ENCODE measurements at regions not wholly inside any gene's neighbourhood (a gene's known extent, or its start where the extent isn't known, plus 50 kb on each side); places are given as distances from the start of the nearest gene placed in this dataset.
"Not testable (repeated sequence)": the region's sequence is repeated elsewhere in the genome, so short reads cannot be mapped to it uniquely, and the experiment has no call there.

GRCh38 chr5:177941386-177941785 lies 54.7 kb downstream of the PROP1 start:
- intact Hi-C loops (cut with DNase I); H3K27ac ChIP-seq; H3K9me3 ChIP-seq; ATAC-seq; H3K4me1 ChIP-seq; DNase-seq; H3K36me3 ChIP-seq; H3K4me3 ChIP-seq: not testable (repeated sequence)
- WGBS, 2 donors = 68 to 85% methylated on average over 5 of the region's 5 CpGs
- peaks cover 0 to 11% (median 0%) of the 10 kb centered on the region in 7 donors for H3K27me3 ChIP-seq

DNA sequence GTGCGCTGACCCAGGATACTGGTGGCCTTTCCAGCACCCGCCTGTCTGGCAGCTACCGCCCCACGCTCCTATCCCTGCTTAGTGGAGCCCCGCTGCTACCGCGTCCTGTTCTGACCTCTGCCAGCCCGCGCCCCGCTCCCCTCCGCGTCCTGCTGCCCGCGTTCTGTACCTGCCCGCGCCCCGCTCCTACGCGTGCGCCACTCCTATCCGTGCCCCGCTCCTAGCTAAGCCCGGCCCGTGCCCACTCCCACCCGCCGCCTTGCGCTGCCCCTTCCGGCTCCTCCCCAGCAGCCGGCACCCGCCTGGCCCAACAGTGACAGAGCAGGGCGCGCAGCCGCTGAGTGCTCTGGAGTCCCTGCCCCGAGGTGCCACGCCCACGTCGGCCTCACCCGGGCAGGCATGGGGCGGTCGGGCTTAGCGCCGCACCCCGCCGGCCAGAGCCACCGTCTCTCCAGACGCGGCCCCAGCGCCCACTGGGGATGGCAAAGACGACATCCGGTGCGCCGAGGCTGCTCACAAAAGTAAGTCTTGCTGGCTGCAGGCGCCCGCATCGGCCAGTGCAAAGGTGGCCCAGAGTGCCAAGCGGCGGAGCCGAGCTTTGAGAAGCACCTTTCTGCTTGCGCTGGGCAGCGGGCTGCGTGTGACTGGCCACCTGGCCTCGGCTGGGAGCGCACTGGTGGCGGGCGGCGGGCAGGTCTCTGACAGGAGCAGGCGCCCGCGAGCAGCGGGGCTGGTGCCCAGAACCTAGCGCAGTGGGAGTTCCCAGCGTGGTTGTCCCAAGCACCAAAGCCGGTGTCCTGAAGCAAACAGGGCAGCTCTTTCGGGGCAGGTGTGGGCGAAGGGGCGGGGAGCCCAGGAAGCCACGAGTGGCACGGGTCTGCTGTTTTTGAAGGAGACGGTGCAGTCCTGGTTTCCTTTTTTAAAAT lies 56.5 kb downstream of the PROP1 start:
- intact Hi-C loops (cut with DNase I); H3K9me3 ChIP-seq; H3K36me3 ChIP-seq; H3K27ac ChIP-seq; DNase-seq; H3K4me1 ChIP-seq: not testable (repeated sequence)
- WGBS, 2 donors = 9 to 16% methylated on average over 53 to 56 of the region's 79 CpGs
- peaks cover 0 to 11% (median 0%) of the 10 kb centered on the region in 7 donors for H3K27me3 ChIP-seq
- peak overlapping the region in 9 of 10 donors; percentile 14 to 45 (median 33) for H3K4me3 ChIP-seq
- peak; percentile 29 to 85 (median 72) for ATAC-seq

GRCh38 chr5:177938767-177939166 lies 57.3 kb downstream of the PROP1 start:
- Histone ChIP-seq H3K4me3 (peak overlapping the region in 2 of 10 donors; percentile 14 to 33), H3K27me3 (peaks cover 0 to 11% (median 0%) of the 10 kb centered on the region in 7 donors)
- WGBS, 2 donors = 21 to 33% methylated on average over 7 of the region's 7 CpGs
- H3K27ac ChIP-seq; DNase-seq; intact Hi-C loops (cut with DNase I); H3K4me1 ChIP-seq; H3K36me3 ChIP-seq; H3K9me3 ChIP-seq: not testable (repeated sequence)
- ATAC-seq = peak in 2 of 8 donors; percentile 8 to 19

DNA sequence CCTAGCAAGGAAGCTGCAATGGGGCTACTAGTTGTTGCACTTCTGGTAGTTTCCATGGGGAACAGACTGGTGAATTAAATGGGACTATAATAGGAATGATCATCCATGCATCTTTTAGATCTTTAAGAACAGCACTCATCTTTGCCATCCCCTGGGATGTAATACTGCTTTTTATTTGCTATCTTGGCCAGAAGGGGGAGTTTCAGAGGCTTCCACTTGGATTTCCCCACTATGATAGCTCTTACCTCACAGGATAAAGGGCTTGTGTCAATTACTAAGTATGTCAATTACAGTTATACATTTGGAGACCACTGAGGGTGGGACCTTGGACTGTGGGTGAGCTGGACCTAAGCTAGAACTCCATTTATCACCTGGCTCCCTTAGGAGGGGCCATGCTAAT lies 61.8 kb downstream of the PROP1 start:
- intact Hi-C loops (cut with DNase I); ATAC-seq; H3K4me1 ChIP-seq; H3K4me3 ChIP-seq; H3K27ac ChIP-seq; H3K9me3 ChIP-seq; DNase-seq; H3K27me3 ChIP-seq; H3K36me3 ChIP-seq: not testable (repeated sequence)
- TF ChIP-seq, protein P1, sequence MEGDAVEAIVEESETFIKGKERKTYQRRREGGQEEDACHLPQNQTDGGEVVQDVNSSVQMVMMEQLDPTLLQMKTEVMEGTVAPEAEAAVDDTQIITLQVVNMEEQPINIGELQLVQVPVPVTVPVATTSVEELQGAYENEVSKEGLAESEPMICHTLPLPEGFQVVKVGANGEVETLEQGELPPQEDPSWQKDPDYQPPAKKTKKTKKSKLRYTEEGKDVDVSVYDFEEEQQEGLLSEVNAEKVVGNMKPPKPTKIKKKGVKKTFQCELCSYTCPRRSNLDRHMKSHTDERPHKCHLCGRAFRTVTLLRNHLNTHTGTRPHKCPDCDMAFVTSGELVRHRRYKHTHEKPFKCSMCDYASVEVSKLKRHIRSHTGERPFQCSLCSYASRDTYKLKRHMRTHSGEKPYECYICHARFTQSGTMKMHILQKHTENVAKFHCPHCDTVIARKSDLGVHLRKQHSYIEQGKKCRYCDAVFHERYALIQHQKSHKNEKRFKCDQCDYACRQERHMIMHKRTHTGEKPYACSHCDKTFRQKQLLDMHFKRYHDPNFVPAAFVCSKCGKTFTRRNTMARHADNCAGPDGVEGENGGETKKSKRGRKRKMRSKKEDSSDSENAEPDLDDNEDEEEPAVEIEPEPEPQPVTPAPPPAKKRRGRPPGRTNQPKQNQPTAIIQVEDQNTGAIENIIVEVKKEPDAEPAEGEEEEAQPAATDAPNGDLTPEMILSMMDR (IDR thresholded peaks at IDR 0.05) = peak in 1 of 9 donors; percentile 19

GRCh38 chr5:177930269-177931022 lies 65.6 kb downstream of the PROP1 start:
- H3K27ac ChIP-seq; H3K9me3 ChIP-seq; intact Hi-C loops (cut with DNase I); H3K4me3 ChIP-seq; H3K4me1 ChIP-seq; H3K36me3 ChIP-seq; H3K27me3 ChIP-seq: not testable (repeated sequence)
- ATAC-seq = peak; percentile 20 to 96 (median 88)
- 18 to 24% methylated on average over 18 to 19 of the region's 19 CpGs for WGBS, 2 donors
- peak in 1 of 2 donors; percentile 43 for DNase-seq

GRCh38 chr5:177929618-177930017 lies 66.4 kb downstream of the PROP1 start:
- H3K27me3 ChIP-seq; H3K36me3 ChIP-seq; ATAC-seq; H3K4me1 ChIP-seq; H3K9me3 ChIP-seq; H3K4me3 ChIP-seq; DNase-seq; intact Hi-C loops (cut with DNase I); H3K27ac ChIP-seq: not testable (repeated sequence)
- 71 to 86% methylated on average over 5 to 8 of the region's 9 CpGs for WGBS, 2 donors

DNA sequence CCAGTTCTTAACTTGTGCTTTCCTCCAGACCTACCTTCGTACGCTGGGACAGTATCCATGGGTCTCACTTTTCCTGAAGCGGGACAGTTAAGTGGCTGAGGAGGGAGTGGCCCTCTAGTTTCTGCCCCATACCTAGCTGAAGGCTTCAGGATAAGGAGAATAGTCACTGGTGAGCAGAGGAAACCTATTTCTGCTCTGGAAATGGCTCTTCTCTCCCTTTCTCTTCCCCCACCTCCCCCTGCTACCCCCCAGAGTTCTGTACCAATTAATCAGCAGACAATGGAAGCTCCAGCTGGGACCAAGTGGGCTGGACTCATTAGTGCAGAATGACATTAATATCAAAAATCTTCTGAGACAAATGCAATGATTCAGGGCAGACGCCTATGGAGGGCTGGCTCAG lies 68.5 kb downstream of the PROP1 start:
- H3K4me3 ChIP-seq; H3K27ac ChIP-seq; H3K36me3 ChIP-seq; H3K27me3 ChIP-seq; ATAC-seq; DNase-seq; H3K9me3 ChIP-seq; intact Hi-C loops (cut with DNase I); H3K4me1 ChIP-seq: not testable (repeated sequence)
- no CpG with 5 or more reads among the region's 4 CpGs for whole genome bisulfite sequencing, 2 donors

DNA sequence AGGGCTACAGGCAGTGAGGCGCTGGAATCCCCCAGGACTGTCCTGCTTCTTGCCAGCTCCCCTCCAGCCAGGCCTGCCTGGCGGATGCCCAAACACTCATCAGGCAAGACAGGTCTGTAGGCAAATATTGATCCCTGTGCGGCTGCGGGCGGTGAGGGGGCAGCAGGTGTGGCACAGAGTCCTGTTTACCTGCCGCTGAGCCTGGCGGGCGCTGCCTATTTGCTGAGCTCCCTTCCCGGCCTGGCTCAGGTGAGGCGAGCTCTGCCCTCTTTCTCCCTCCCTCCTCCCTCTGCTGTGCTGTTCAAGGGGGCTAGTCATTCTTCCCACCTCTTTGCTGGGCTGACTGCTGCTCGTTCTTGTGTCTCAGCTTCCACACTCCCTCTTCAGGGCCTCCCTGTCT lies 71.5 kb downstream of the PROP1 start:
- 84% methylated on average over 3 of the region's 11 CpGs; no CpG with 5 or more reads in 1 of the 2 donors for WGBS, 2 donors
- DNase-seq; H3K9me3 ChIP-seq; intact Hi-C loops (cut with DNase I); H3K27ac ChIP-seq; ATAC-seq; H3K27me3 ChIP-seq; H3K4me1 ChIP-seq; H3K36me3 ChIP-seq; H3K4me3 ChIP-seq: not testable (repeated sequence)

- H3K27me3 ChIP-seq; H3K4me3 ChIP-seq; intact Hi-C loops (cut with DNase I); H3K9me3 ChIP-seq; H3K4me1 ChIP-seq; ATAC-seq; H3K27ac ChIP-seq; DNase-seq; H3K36me3 ChIP-seq: not testable (repeated sequence)
- 39 to 43% methylated on average over 3 of the region's 4 CpGs for WGBS, 2 donors
Observed at GRCh38 chr5:177923837-177924236, 72.2 kb downstream of the PROP1 start.

GRCh38 chr5:177923189-177923588 lies 72.9 kb downstream of the PROP1 start:
- intact Hi-C loops (cut with DNase I); H3K27me3 ChIP-seq; H3K4me1 ChIP-seq; H3K4me3 ChIP-seq; DNase-seq; H3K27ac ChIP-seq; H3K9me3 ChIP-seq; ATAC-seq; H3K36me3 ChIP-seq: not testable (repeated sequence)
- 63 to 74% methylated on average over 2 of the region's 5 CpGs for WGBS, 2 donors
